ENCODE measurements at regions not wholly inside any gene's neighbourhood (a gene's known extent, or its start where the extent isn't known, plus 50 kb on each side); places are given as distances from the start of the nearest gene placed in this dataset.

GRCh38 chr3:72579581-72580245, 268.5 kb downstream of the SHQ1 start:
- intact Hi-C loops (cut with DNase I) = no loop called here
- DNase-seq = no peak
- ATAC-seq = no peak

DNA sequence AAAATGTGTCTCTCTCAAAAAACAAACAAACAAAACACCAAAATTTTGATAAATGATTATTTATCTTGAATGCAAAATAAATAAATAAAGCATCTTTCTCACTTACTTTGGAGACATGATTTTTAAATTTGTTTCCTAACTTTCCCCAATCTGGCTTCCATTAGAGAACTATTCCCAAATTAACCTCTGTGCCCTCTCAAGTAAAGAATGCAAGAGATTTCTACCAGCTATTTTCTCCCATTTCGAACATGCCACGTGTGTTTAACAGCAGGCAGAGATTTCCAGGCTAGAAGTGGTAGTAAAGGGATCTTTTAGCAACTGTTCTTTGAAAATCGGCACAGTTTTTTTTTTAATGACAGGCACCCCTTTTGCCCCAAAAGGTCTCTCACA, 269.1 kb downstream of the SHQ1 start:
- ATAC-seq = no peak
- DNase-seq = no peak

GRCh38 chr3:72577190-72577589, 271.1 kb downstream of the SHQ1 start:
- no peak for DNase-seq
- intact Hi-C loops (cut with DNase I) = no loop called here
- no peak for ATAC-seq

More for the DNA sequence above, 269.1 kb downstream of the SHQ1 start:
- intact Hi-C loops (cut with DNase I) = no loop called here

GRCh38 chr3:72576563-72576962, 271.7 kb downstream of the SHQ1 start:
- intact Hi-C loops (cut with DNase I) = no loop called here
- ATAC-seq = no peak
- no peak for DNase-seq

GRCh38 chr3:72574144-72574543, 274.1 kb downstream of the SHQ1 start:
- no peak for DNase-seq
- no peak for ATAC-seq
- intact Hi-C loops (cut with DNase I) = no loop called here

- DNase-seq = no peak
- no peak for ATAC-seq
- intact Hi-C loops (cut with DNase I) = no loop called here
These were observed 275.2 kb downstream of the SHQ1 start for GRCh38 chr3:72573051-72573450.

- no peak for DNase-seq
- no peak for ATAC-seq
- intact Hi-C loops (cut with DNase I) = no loop called here
These were observed 275.7 kb downstream of the SHQ1 start for GRCh38 chr3:72572489-72573007.

DNA sequence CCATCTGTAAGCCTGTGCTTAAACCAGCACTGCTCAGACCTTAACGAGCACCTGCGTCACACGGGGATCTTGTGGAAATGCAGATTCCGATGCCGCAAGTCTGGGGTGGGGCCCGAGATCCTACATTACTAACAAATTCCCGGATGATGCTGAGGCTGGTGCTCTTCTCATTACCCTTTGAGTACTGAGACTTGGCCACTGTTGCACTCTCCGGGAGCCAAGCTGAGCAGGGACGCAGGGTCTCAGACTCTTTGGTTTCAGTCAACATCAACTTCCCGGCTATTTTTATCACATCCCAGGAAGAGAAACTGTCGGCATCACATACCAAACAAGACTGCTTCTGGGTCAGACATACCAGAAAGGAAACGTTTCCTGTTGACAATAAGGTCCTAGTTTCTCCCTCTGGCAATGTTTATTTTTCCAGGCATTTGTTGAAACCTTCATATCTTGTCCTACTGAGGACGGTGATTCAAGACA, 276.6 kb downstream of the SHQ1 start:
- DNase-seq (no peak), ATAC-seq (no peak)
- intact Hi-C loops (cut with DNase I) = no loop called here

- DNase-seq (no peak), ATAC-seq (no peak)
- intact Hi-C loops (cut with DNase I) = no loop called here
These were observed 277.2 kb downstream of the SHQ1 start for GRCh38 chr3:72571052-72571451.

DNA sequence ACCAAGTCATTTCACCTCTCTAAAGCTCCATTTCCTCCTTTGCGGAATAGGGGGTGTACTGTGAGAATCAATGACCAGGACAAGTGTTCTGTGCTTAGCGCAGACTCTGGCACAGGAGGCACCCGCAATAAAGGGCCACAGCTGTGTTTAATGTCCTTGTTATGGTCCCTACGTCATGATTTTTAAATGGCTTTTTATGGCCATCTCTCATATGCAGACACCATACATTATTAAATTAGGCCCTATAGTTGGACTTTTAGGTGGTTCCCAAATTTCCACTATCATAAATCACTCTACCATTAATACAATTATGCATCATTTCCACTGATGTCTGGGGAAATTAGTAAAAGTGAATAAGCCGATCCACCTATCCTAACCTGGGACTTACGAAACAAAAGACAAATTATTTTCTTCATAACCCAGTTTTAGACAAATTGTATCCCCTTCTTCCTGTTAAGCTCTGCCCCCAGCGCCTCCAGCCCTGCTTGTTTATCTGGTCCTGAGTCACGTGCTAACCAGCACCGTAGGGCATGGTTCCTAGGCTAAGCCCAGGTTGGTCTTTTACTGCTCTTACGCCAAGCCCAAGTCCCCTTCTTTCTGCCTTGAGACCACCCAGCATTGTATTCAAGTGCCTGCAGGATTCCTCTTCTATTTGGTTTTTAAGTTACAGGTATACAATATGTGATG, 278.3 kb downstream of the SHQ1 start:
- intact Hi-C loops (cut with DNase I) = no loop called here
- ATAC-seq = no peak
- DNase-seq = no peak

DNA sequence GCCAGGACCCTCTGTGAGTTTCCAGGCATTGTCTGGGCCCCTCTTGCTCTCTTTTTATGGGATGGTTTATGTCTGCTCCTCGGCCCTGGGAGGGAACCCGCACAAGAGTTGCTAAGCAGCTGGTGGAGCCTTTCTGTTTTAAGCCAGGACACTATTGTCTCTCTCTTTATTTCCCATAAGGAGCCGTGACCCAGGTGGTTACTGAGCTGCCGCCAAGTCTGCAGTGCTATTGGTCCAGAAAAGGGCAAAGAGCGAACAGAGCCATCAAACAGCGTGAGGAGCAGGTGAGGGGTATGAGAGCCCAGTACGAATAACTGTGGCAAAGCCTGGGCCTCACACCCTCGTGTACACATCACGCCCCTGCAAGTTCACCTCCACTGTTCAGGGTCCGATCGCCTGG, 280.2 kb downstream of the SHQ1 start:
- ATAC-seq = no peak
- intact Hi-C loops (cut with DNase I) = no loop called here

DNA sequence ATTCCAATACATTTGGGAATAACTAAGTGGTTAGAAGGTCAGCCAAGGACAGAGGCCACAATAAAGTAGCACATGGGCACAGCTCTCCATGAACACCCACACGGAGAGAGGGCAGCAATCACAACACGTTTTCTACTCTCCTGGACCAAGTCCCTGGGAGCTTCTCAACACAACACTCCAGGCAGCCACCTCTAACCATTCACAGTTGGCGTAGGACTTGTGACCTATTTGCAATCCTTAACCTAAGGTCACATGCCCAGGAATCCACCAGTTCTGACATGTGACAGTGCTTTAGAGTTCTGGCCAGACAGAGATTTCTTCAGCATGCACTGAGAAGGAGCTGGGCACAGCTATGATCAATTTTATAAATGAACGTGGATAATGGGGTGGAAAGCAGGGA, 280.8 kb downstream of the SHQ1 start:
- intact Hi-C loops (cut with DNase I) = no loop called here
- peak in 1 of 2 donors; percentile 72 for ATAC-seq

More for the DNA sequence above, 280.2 kb downstream of the SHQ1 start:
- no peak for DNase-seq

GRCh38 chr3:72565593-72565992, 282.7 kb downstream of the SHQ1 start:
- ATAC-seq (no peak), DNase-seq (no peak)
- intact Hi-C loops (cut with DNase I) = no loop called here

More for the DNA sequence above, 280.8 kb downstream of the SHQ1 start:
- no peak for DNase-seq

GRCh38 chr3:72563690-72564370, 284.4 kb downstream of the SHQ1 start:
- DNase-seq (no peak), ATAC-seq (no peak)
- intact Hi-C loops (cut with DNase I) = no loop called here

DNA sequence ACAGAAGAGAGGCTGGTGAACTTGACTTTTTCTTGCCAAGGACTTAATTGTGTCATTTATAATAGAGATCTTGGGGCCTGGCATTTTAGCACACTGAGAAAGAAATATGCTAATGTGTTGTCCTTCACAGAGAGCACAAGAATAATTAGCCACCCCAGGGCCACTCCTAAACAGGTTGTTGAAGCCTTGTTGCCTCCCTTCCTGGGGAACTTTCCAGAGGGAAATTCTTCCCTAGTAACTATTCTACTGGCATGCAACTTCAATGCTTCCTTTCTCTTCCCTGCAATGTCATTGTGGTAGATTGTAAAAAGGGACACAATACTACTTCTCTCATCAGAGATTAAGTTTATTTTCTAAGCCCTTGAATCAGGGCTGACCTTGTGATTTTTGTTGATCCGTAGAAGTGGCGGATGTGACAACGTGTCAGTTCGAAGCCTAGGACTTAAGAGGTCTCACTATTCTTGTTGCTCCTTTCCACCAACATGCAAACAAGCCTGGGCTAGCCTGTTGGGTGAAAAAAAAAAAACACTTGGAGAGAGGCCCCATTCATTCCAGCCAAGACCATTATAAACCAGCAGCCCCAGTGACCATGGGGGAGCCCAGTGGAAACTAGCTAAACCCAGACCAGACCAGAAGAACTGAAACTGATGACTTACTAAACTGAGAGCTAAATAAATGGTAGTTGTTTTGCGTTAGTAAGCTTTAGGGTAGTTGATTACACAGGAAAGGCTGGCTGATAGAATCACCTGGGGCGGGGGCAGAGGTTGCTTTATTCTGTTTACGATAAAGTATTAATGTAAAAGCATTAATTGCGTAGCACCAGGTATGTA, 287.2 kb downstream of the SHQ1 start:
- DNase-seq (no peak), ATAC-seq (no peak)
- intact Hi-C loops (cut with DNase I) = no loop called here

DNA sequence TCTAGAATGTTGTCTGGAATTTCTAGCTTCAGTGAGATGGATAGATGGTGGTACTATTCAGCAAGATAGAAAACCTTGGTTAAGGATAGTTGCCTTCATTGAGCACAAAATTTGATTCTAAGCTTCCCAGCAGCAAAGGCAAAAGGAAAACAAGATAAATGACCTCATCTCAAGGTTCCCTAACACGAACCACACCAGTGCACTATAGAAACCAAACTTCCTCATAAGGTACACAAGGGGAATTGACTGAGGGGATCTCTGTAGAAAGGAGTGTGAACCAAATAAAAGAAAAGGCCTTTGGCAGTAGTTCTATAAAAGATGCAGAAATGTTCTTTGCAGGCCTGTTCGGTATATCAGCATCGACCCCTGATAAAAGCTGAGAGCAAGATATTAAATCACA, 288.9 kb downstream of the SHQ1 start:
- intact Hi-C loops (cut with DNase I) = no loop called here
- DNase-seq = no peak

DNA sequence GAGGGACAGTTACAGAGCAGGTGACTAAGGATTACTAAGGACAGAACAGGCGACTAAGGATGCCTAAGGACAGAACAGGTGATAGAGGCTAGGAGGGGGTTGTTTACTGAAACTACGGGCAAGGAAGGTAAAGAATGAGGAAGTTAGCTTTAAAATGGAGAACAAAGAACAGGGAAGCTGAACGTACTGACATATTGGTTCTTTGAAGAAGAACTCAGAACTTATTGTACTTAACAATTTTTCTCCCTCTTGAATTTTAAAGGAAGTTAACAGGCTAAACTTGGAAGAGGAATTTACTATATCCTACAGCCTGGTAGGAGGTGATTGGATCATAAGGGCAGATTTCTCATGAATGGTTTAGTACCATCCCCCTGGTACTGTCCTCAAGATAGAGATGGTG, 290.2 kb downstream of the SHQ1 start:
- DNase-seq (no peak), ATAC-seq (no peak)
- intact Hi-C loops (cut with DNase I) = no loop called here

More for the DNA sequence above, 288.9 kb downstream of the SHQ1 start:
- no peak for ATAC-seq

GRCh38 chr3:72555714-72556113, 292.5 kb downstream of the SHQ1 start:
- DNase-seq = no peak
- intact Hi-C loops (cut with DNase I) = no loop called here
- no peak for ATAC-seq

DNA sequence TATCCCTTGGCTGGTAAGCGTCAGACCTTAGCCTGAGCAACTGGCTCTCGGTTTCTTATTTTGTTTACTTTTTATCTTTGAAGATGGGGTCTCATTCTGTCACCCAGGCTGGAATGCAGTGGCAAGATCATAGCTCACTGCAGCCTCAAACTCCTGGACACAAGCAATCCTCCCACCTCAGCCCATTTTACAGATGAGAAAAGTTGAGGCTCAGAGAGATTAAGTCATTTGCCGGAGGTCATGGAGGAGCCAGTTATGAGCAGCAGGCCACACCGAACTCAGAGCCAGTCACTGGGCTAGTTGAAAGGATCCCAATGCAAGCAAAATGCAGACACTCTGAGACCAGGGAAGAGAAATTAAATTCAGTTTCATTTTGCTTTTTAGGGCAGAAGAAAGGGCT, 293.6 kb downstream of the SHQ1 start:
- ATAC-seq (no peak), DNase-seq (no peak)
- intact Hi-C loops (cut with DNase I) = no loop called here

Measured in left cardiac atrium (tissue), 4 donors.